Endodermal cell (in vitro differentiated cells): ENCODE measurements at regions not wholly inside any gene's neighbourhood (a gene's known extent, or its start where the extent isn't known, plus 50 kb on each side); places are given as distances from the start of the nearest gene placed in this dataset.

ENCODE experiments used
- DNase-seq: peaks from one replicate; pipeline ENCODE4 v3.0.0-alpha.2; 2017
- H3K27ac ChIP-seq: 2 replicates; pipeline ENCODE4 v1.5.1; 2013; ENCODE audit warnings: mild to moderate bottlenecking, low read depth, low read length, moderate library complexity
- H3K27me3 ChIP-seq: 2 replicates; pipeline ENCODE4 v1.6.1; 2013; ENCODE audit warnings: mild to moderate bottlenecking, low read length, moderate library complexity; ENCODE audit not compliant: insufficient read depth, control insufficient read depth, poor library complexity, severe bottlenecking
- H3K36me3 ChIP-seq: 2 replicates; pipeline ENCODE4 v1.7.0; 2013; ENCODE audit warnings: mild to moderate bottlenecking, low read length, moderate library complexity; ENCODE audit not compliant: control insufficient read depth, insufficient read depth
- H3K4me1 ChIP-seq: one replicate; pipeline ENCODE4 v1.7.0; 2013; ENCODE audit warnings: low read length; ENCODE audit not compliant: control insufficient read depth, insufficient read depth
- H3K4me3 ChIP-seq: 2 replicates; pipeline ENCODE4 v1.5.1; 2013; ENCODE audit warnings: mild to moderate bottlenecking, low read length, moderate library complexity
- H3K9ac ChIP-seq: 2 replicates; pipeline ENCODE4 v1.6.1; 2013; ENCODE audit warnings: mild to moderate bottlenecking, low read length, moderate library complexity; ENCODE audit not compliant: poor library complexity, severe bottlenecking; ENCODE audit errors: extremely low read depth
- H3K9me3 ChIP-seq: 2 replicates; pipeline ENCODE4 v1.6.1; 2013; ENCODE audit warnings: mild to moderate bottlenecking, low read length, moderate library complexity; ENCODE audit not compliant: control insufficient read depth
- H3K27ac Mint-ChIP-seq: 2 replicates; pipeline ENCODE4 v1.8.0; 2020; ENCODE audit warnings: mixed read lengths
- H3K27me3 Mint-ChIP-seq: 2 replicates; pipeline ENCODE4 v1.8.0; 2021; ENCODE audit warnings: mild to moderate bottlenecking, mixed read lengths; ENCODE audit not compliant: insufficient read depth
- H3K36me3 Mint-ChIP-seq: 2 replicates; pipeline ENCODE4 v1.8.0; 2020; ENCODE audit warnings: low read depth, mixed read lengths
- H3K4me1 Mint-ChIP-seq: 2 replicates; pipeline ENCODE4 v1.8.0; 2020; ENCODE audit warnings: mixed read lengths
- H3K4me3 Mint-ChIP-seq: 2 replicates; pipeline ENCODE4 v1.8.0; 2020; ENCODE audit warnings: mild to moderate bottlenecking, moderate library complexity, mixed read lengths
- H3K9me3 Mint-ChIP-seq: 2 replicates; pipeline ENCODE4 v1.8.0; 2020; ENCODE audit warnings: mild to moderate bottlenecking, mixed read lengths
- WGBS, 2 experiments: methylation state at CpG; one replicate each; pipeline versions ENCODE4 v1.1.5 to v1.1.7; 2013; ENCODE audit warnings: missing lambda C conversion rate in 2 of 2, mixed read lengths in 1 of 2; ENCODE audit not compliant: insufficient coverage in 1 of 2, insufficient read length in 1 of 2; 5-methylcytosine and 5-hydroxymethylcytosine counted together
- TF ChIP-seq, protein P1 (sequence below): fragments of 200-600 bp; sonication (generic); conservative IDR thresholded peaks from 2 replicates; pipeline ENCODE4 v1.5.0; 2021; ENCODE audit warnings: antibody characterized with exemption, mild to moderate bottlenecking

DNA sequence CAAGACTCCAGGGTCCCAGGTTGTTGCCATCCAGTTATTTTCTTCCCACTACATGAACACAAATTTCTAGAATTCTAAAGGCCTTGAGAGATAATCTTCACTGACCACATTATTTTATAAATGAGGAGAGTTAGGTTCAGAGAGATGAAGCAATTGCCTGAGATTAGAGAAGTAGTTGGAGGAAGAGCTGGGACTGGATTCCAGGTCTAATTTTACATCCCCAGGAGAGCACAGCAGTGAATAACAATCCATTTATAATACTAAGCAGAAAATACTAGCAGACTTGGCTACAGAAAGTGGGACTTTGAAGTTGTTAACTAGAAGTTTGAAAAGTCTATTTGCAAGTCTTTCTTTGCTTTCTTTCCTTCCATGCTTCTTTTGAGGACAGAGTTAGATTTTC lies 231.3 kb upstream of the S100G start:
- no peak overlapping the region for H3K9ac ChIP-seq
- Mint-ChIP-seq H3K27ac (no peak overlapping the region), H3K9me3 (peaks cover 23% of the 10 kb centered on the region), H3K4me1 (peaks cover 2% of the 10 kb centered on the region), H3K4me3 (no peak overlapping the region), H3K36me3 (peaks cover 61% of the 10 kb centered on the region), H3K27me3 (no peaks in the 10 kb centered on the region)
- no peak for DNase-seq
- H3K4me3 ChIP-seq, result no peak overlapping the region
- no peaks in the 10 kb centered on the region for H3K4me1 ChIP-seq
- H3K27me3 ChIP-seq, result no peaks in the 10 kb centered on the region
- no peak overlapping the region for H3K27ac ChIP-seq
- no peaks in the 10 kb centered on the region for H3K9me3 ChIP-seq
- H3K36me3 ChIP-seq, result no peaks in the 10 kb centered on the region
- TF ChIP-seq, protein P1, sequence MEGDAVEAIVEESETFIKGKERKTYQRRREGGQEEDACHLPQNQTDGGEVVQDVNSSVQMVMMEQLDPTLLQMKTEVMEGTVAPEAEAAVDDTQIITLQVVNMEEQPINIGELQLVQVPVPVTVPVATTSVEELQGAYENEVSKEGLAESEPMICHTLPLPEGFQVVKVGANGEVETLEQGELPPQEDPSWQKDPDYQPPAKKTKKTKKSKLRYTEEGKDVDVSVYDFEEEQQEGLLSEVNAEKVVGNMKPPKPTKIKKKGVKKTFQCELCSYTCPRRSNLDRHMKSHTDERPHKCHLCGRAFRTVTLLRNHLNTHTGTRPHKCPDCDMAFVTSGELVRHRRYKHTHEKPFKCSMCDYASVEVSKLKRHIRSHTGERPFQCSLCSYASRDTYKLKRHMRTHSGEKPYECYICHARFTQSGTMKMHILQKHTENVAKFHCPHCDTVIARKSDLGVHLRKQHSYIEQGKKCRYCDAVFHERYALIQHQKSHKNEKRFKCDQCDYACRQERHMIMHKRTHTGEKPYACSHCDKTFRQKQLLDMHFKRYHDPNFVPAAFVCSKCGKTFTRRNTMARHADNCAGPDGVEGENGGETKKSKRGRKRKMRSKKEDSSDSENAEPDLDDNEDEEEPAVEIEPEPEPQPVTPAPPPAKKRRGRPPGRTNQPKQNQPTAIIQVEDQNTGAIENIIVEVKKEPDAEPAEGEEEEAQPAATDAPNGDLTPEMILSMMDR, result no peak

DNA sequence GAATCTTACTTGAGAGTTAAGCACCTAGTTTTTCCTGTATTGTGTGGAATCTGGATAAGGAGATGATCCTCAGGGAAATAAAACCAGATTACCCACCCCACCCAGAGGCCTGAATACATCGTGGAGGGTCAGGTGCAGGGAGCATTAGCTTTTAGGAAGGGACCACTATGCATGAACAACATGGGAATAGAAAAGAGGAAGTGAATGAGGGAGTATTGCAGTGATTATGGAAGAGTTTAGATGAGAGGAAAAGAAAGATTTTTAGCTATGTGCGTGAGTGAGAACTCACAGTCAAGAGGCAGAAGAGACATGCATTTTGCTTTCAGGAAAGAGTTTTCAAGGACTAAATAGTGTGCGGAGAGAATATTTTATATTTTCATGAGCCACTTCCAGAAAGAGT lies 222.3 kb upstream of the S100G start:
- Histone ChIP-seq H3K9me3 (no peaks in the 10 kb centered on the region), H3K27ac (no peak overlapping the region), H3K27me3 (no peaks in the 10 kb centered on the region), H3K4me3 (no peak overlapping the region), H3K4me1 (no peaks in the 10 kb centered on the region), H3K36me3 (no peaks in the 10 kb centered on the region), H3K9ac (no peak overlapping the region)
- Mint-ChIP-seq H3K27ac (no peak overlapping the region), H3K36me3 (peaks cover 47% of the 10 kb centered on the region), H3K4me1 (no peaks in the 10 kb centered on the region), H3K4me3 (no peak overlapping the region), H3K9me3 (peaks cover 18% of the 10 kb centered on the region), H3K27me3 (no peaks in the 10 kb centered on the region)
- TF ChIP-seq, protein P1, result no peak
- 88 to 99% methylated on average over 2 to 3 of the region's 3 CpGs for WGBS, 2 experiments
- DNase-seq, result no peak

DNA sequence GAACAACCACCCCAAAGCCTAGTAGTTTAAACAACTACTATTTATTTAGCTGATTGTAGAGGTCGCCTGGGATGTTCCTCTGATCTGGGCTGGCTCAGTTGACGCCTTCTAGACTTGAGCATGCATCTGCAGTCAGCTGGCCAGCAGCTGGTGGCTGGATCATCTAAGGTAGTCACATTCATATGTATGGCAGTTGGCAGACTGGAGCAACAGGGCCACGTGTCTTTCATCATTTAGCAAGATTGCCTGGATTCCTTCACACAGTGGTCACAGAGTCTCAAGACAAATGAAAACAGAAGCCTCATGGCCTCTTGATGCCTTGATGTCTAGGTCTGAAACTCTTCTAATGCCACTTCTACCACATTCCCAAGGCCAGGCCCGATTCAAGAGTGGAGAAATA lies 220.6 kb upstream of the S100G start:
- no peak for DNase-seq
- no peaks in the 10 kb centered on the region for H3K4me1 ChIP-seq
- H3K4me3 ChIP-seq, result no peak overlapping the region
- WGBS, 2 experiments, result 80 to 100% methylated on average over 1 to 4 of the region's 4 CpGs
- TF ChIP-seq, protein P1, result no peak
- Mint-ChIP-seq H3K4me1 (peaks cover 3% of the 10 kb centered on the region), H3K4me3 (no peak overlapping the region), H3K9me3 (peaks cover under 1% of the 10 kb centered on the region), H3K36me3 (peaks cover 38% of the 10 kb centered on the region), H3K27ac (no peak overlapping the region), H3K27me3 (no peaks in the 10 kb centered on the region)
- H3K27me3 ChIP-seq, result no peaks in the 10 kb centered on the region
- H3K9ac ChIP-seq, result no peak overlapping the region
- H3K9me3 ChIP-seq, result no peaks in the 10 kb centered on the region
- no peaks in the 10 kb centered on the region for H3K36me3 ChIP-seq
- H3K27ac ChIP-seq, result no peak overlapping the region
